GM21526 (cell line): ENCODE measurements at regions not wholly inside any gene's neighbourhood (a gene's known extent, or its start where the extent isn't known, plus 50 kb on each side); places are given as distances from the start of the nearest gene placed in this dataset.

ENCODE experiments used
- ATAC-seq: cut with Tn5 transposase; IDR thresholded peaks from one replicate; pipeline ENCODE4 v1.9.1; 2021; ENCODE audit warnings: moderate library complexity; ENCODE audit not compliant: unreplicated experiment, low FRiP score

DNA sequence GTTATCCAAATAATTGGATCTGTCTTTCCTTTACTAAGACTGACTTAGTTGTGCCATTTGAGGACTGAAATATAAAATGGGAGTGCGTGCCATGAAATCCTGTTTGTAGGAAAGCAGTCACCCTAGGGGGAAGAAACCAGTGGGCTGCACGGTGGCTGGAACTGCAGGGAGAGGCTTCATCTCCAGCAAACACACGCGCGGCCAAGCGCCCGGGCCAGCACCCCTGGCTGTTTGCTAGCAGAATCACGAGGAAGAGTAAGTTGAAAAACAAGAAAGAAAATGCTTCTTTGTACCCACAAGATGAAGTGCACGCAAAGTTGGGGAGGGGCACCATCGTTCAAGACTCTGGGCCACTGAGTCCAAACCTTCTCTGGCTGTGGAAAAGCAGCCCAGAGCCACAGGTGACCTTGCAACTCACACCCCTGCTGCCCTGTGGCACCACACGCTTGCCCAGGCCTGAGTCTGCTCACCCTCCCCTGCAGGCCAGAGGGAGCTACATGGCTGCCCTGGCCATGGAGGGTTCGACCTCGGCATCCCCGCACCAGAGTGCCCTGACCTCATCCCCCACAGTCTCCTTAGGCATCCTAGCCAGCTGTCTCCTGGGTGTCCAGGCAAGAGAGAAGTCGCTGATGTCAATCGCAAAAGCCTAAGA, 55.2 kb downstream of the IRX2 start:
- ATAC-seq: no peak

GRCh38 chr5:2695200-2695891, 56.1 kb downstream of the IRX2 start:
- no peak for ATAC-seq

- no peak for ATAC-seq
Measured at GRCh38 chr5:2691530-2691929, 59.9 kb downstream of the IRX2 start.

- ATAC-seq: no peak
Measured at GRCh38 chr5:2690293-2690692, 61.2 kb downstream of the IRX2 start.

GRCh38 chr5:2688586-2688985, 62.9 kb downstream of the IRX2 start:
- ATAC-seq: no peak

DNA sequence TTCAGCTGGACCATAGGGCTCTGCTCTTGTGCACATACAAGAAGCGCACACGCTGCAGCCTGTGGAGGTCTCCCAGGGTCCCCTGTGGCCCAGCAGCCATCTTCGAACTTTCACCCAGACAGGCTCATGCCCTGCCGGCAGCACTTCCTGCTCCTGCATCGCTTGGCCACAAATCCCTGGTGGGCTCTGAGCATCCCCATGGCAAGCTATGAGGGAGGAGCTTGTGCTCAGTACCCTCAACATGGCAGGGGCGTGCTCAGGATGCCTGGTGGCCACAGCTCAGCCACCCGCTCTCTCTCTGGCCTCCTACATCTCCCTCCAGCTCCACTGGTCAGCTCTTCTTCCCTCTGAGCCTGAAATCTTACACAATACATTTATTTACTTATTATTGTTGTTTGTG, 63.7 kb downstream of the IRX2 start:
- ATAC-seq: no peak

GRCh38 chr5:2686321-2687124, 65.0 kb downstream of the IRX2 start:
- ATAC-seq: no peak

DNA sequence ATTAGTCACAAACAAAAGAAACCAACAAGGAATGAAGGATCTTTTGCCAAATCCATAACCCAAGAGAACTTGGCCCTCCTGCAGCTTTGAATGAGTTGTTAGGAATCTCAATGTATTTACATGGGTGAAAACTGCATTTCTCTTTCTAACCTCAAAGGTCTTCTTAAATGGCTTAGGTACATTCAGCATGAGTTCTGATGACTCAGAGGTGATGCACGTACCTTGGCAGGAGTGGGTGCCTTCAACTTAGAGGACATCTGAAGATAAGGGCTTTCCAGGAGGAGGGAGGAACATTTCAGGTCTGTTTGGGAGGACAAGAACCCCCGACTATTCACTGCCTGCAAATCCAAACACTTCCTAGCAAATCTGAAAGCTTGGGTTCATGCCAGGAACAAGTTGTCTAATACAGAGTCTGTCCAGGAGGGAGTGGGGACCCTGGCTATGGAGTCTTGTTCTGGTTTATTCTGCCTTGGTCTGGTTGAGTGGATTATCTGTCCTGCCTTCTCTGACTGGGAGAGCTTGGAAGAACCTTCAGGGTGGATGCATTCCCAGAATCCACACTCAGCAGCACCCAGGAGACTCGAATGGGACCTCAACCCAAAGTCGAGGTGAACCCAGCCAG, 65.7 kb downstream of the IRX2 start:
- no peak for ATAC-seq

- ATAC-seq: no peak
Measured at GRCh38 chr5:2684606-2685005, 66.9 kb downstream of the IRX2 start.

DNA sequence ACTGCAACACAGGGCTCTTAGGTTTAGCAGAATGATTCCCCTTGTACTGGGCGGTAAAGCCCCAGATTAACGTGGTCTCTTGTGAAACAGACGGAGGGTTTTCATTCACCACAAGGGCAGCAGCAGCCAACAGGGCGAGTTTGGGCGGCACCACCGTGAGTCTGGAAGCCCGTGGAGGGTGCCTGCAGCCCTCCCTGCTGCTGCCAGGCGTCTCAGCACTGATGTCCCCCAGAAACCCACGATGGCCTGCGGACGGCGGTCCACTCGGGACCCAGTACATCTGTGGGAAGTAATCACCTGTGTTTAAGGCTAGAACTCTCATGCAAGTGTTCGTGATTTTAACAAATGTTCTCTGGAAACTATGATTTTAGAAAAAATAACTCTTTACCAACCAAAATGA, 67.8 kb downstream of the IRX2 start:
- no peak for ATAC-seq

GRCh38 chr5:2681476-2681875, 70.0 kb downstream of the IRX2 start:
- ATAC-seq: no peak

DNA sequence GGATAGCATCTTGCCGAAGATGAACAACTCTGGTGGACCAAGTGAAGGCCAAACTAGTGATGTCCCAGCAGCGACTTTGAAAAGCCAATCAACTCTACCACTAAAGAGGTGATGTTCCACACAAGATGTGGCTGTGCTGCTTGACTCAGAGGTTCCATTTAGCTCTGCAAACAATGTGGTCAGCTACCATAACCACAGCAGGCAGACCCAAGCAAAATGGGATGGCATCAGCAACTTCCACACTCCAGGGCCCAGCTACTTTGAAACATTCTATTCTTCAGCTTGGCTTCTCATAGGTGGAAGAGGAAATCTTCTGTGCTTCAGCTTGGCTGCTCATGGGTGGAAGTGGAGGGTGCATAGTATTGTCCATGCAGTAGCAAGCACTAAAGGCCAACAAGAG, 70.5 kb downstream of the IRX2 start:
- ATAC-seq: no peak

GRCh38 chr5:2677689-2678088, 73.8 kb downstream of the IRX2 start:
- no peak for ATAC-seq

DNA sequence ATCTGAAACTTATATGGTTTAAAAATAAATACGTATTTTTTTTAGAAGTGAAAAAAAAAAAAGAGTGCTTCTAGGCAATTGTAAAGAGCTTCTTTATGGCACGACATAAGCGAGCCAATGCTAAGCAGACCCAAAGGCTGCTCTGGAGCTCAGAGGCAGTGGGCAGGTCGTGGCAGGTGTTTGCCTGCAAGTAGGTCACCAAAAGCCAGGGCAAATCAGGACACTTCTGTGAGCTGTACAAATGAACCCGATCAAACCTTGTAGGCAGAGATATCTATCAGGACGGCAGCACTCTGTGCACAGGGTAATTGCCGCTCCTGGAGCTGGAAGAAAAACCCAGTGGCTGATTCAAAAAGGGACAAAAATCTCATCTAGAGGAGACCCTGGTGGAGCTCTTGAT, 75.9 kb downstream of the IRX2 start:
- ATAC-seq: no peak

- ATAC-seq: no peak
Measured at GRCh38 chr5:2674456-2674855, 77.0 kb downstream of the IRX2 start.

DNA sequence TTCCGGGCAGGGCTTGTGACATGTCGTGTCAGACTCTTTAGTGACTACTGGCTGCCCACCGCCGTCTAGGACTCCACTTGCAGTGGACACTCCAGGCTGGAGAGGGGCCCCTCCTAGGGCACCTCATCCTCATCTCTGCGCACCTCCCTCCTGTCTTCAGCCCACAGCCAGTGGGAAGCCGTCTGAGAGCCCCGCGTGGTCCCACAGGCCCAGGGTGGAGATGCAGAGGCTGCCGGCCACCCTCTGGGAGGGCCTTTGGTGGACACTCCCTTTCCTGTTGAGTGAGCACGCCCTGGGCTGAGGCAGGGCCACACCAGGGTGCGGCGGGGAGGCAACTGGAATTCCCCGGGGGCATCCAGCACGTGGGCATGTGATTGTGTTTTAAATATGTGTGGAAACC, 80.5 kb downstream of the IRX2 start:
- no peak for ATAC-seq

DNA sequence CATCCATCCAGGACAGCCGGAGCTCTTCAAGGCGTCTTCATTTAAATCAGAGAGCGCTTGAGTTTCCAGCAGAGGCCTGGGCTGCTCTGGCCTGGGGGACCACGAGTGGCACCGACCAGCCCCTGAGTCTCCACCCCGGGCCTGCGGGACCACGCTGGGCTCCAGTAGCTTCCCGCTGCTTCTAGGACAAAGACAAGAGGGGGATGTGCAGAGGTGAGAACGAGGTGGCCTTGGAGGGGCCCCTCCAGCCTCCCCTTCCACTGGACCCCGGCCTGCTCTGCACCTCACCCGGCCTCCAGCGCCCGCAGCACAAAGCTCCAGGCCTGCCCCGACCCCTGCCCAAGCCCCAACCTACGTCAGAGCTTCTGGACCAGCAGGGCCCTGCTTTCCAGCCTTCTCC, 81.6 kb downstream of the IRX2 start:
- no peak for ATAC-seq

DNA sequence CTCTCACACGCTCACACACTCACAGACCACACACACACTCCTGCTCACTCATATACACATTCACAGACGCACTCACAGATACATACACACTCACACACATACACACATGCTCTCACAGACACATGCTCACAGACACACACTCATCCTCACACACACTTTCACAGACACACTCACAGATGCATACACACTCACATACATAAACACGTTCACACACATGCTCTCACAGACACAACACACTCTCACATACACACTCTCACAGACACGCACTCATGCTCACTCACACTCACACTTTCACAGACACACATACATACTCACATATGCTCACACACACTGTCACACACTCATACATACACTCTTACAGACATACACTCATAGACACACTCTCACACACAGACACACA, 82.2 kb downstream of the IRX2 start:
- no peak for ATAC-seq

DNA sequence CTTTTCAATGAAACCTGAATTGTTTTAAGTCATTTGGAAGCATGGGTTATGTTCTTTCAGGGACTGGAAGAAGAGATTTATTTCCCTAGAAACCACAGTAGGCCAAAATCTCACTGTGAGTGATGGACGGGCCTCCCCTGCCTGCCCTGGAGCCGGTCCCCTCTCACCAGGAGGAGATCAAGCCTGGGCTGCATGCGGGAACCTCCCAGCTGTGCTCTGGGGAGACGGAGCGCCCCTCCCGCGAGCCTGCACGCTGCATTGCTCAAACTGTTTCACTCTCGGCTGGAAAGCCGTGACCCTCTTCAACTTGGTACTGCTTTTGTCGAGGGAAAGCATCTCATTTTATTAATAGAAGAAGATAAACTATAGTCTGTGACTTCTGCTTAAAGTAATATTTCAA, 85.4 kb downstream of the IRX2 start:
- no peak for ATAC-seq

DNA sequence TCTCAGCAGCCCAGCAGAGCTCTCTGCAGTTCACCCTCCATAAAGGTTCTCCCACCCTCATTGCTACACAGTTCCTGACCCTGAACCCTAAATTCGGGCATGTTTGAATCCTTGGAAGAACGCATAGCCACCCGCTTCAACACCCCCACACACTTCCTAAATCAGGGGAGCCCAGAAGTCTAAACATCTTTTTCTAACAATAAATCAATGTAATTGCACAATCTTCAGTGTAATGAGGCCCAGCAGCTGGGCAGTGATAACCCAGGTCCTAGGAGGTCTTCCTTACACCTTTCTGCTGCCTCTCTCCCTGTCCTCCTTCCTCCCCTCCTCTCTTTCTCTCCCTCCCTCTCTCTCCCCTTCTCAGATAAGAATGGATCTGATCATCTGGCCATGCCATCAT, 88.0 kb downstream of the IRX2 start:
- ATAC-seq: no peak

DNA sequence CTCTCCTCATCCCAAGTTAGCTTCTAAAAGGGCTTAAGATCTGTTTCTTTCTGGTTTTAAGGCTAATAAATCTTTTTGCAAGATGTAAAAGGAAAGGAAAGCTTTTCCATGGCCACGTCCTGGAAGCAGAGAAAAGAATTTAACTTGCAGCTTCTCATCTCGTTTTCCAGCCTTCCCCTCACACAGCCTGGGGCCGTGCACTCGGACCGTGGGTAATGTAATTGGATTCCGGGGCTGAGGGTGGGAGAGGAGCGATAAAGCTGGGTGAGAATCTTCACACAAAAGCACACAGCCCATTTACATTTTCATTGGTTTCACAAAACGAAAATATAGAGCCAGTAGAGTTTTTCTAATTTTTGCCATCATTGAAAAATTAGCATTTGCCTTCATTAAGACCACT, 91.2 kb downstream of the IRX2 start:
- ATAC-seq: no peak
